ENCODE measurements at regions not wholly inside any gene's neighbourhood (a gene's known extent, or its start where the extent isn't known, plus 50 kb on each side); places are given as distances from the start of the nearest gene placed in this dataset.

- no peak for DNase-seq
Observed at GRCh38 chr12:40559865-40560264, 132.4 kb upstream of the CNTN1 start.

GRCh38 chr12:40560848-40561247, 131.4 kb upstream of the CNTN1 start:
- DNase-seq, result no peak

- no peak for DNase-seq
Observed at GRCh38 chr12:40561395-40561966, 130.8 kb upstream of the CNTN1 start.

- DNase-seq, result peak; percentile 97
Observed at GRCh38 chr12:40565029-40565633, 127.1 kb upstream of the CNTN1 start.

GRCh38 chr12:40566271-40566670, 126.0 kb upstream of the CNTN1 start:
- peak; percentile 95 for DNase-seq

- DNase-seq, result no peak
Observed at GRCh38 chr12:40569626-40570179, 122.5 kb upstream of the CNTN1 start.

- DNase-seq, result no peak
Observed at GRCh38 chr12:40573024-40573423, 119.2 kb upstream of the CNTN1 start.

- no peak for DNase-seq
Observed at GRCh38 chr12:40575987-40576386, 116.3 kb upstream of the CNTN1 start.

- DNase-seq, result no peak
Observed at GRCh38 chr12:40577834-40578233, 114.4 kb upstream of the CNTN1 start.

GRCh38 chr12:40579687-40580086, 112.6 kb upstream of the CNTN1 start:
- no peak for DNase-seq

GRCh38 chr12:40580346-40580745, 111.9 kb upstream of the CNTN1 start:
- DNase-seq, result no peak

- no peak for DNase-seq
Observed at GRCh38 chr12:40581889-40582288, 110.3 kb upstream of the CNTN1 start.

- peak; percentile 4 for DNase-seq
Observed at GRCh38 chr12:40583743-40584142, 108.5 kb upstream of the CNTN1 start.

- no peak for DNase-seq
Observed at GRCh38 chr12:40584763-40585162, 107.5 kb upstream of the CNTN1 start.

GRCh38 chr12:40586823-40587222, 105.4 kb upstream of the CNTN1 start:
- no peak for DNase-seq

GRCh38 chr12:40587421-40587820, 104.8 kb upstream of the CNTN1 start:
- DNase-seq, result no peak

GRCh38 chr12:40587970-40588369, 104.3 kb upstream of the CNTN1 start:
- no peak for DNase-seq

GRCh38 chr12:40597133-40597532, 95.1 kb upstream of the CNTN1 start:
- no peak for DNase-seq

GRCh38 chr12:40598073-40598472, 94.2 kb upstream of the CNTN1 start:
- no peak for DNase-seq

GRCh38 chr12:40602562-40602961, 89.7 kb upstream of the CNTN1 start:
- DNase-seq, result no peak

- no peak for DNase-seq
Observed at GRCh38 chr12:40614923-40615322, 77.3 kb upstream of the CNTN1 start.

- DNase-seq, result no peak
Observed at GRCh38 chr12:40615590-40615989, 76.6 kb upstream of the CNTN1 start.

GRCh38 chr12:40616383-40616915, 75.8 kb upstream of the CNTN1 start:
- peak; percentile 78 for DNase-seq

GRCh38 chr12:40618636-40619035, 73.6 kb upstream of the CNTN1 start:
- DNase-seq, result no peak
